ENCODE measurements at regions not wholly inside any gene's neighbourhood (a gene's known extent, or its start where the extent isn't known, plus 50 kb on each side); places are given as distances from the start of the nearest gene placed in this dataset.

DNA sequence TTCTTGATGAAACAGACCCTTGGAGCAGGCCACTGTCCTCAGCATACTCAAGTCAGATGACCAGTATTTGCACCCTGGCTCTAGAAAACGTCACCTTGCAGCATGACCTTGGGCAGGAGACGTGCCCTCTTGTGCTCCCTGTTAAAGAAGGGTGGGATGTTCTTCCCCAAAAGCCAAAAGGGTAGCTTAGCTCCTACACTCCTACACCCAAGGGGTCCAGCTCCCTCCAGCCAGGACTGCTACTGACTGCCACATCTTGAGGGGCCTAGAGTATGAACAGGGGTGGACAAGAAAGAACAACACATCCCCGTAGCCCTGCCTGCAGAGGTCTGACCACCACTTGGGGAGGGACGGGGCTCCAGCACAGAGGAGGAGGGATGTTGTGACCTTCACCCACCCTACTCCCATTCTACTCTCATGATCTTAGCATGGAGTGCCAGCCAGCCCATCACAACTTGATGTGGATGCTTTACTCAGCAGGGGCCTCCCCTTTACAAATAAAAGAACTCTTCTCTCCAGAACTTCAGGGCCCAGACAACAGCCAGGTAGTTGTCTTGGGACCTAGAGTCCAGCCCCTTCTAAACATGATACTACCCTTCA, 165.3 kb upstream of the ZMIZ1 start:
- DNase-seq (ENCODE audit: low read depth), result no peak

DNA sequence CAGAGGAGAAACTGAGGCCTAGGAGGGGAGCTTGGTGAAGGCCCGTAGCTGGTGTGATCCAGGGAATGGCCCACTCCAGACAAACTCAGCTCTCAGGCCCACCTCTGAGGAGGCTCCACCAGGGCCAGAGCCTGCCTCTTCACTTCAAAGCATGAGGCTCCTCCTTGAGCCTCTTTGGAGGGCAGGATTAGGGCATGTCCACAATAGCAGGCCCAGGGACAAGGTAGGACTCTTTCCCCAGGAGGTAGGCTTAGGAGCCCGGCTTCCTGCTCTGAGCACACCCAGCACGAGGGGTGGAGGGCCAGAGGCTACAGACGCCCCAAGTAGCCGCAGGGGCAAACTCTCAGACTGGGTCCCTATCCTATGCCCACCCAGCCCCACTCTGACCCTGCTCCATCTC, 164.6 kb upstream of the ZMIZ1 start:
- no peak for DNase-seq (ENCODE audit: low read depth)

DNA sequence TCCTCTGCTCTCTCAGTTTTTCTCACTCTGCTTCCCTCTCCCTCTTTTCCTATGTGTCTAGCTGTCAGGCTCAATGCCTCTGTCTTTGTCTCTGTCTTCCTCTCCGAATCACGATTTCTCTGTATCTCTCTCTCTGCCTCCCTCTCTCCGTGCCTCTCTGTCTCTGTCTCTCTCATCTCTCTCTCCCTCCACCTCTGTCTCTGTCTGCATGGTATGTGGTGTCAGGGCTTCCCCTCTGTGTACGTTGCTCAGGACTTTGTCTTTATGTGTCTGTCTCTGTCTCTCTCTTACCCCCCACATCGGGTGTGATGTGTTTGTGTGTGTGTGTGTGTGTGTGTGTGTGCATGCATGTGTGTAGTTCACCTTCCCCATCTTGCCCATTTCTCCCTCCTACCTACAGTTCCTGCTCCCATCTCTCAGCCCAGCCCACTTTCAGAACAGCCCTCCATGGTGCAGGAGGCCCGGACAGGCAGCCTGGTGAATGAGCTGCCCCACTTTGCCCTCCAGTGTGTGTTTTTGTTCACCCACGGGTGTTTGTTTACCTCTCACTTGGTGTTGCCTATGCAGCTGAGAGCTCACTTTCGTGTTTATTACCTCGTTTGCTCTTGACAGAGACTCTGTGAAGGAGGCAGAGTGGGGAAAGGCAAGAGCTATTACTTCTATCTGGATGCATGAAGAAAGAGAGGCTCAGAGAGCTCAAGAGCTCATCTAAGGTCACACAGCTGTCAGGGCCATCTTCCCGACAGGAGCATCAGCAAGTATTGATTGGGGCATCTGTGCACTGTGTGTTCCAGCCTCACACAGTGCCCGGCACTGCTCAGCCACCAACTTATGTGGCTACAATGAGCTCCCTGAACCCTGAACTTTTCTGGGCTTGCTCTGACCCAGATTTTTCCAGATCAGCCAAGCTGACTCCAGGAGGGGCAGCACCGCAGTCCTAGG, 163.5 kb upstream of the ZMIZ1 start:
- DNase-seq (ENCODE audit: low read depth), result no peak

DNA sequence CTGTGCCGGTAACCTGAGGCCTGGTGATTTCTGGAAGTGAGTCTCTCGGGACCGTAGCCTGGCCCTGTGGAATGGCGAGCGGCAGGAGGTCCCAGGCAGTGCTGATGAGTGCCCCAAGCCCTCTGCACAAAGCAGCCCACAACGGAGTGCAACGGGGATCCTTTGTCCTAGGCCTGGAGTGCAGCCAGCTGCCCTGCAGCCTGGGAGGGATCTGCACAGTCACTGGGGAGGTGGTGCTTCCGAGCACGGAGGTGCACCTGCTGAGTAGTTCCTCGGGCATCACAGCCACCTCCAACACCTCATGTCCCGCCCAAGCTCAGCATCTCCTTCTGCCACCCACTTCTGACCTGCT, 162.8 kb upstream of the ZMIZ1 start:
- no peak for DNase-seq (ENCODE audit: low read depth)

DNA sequence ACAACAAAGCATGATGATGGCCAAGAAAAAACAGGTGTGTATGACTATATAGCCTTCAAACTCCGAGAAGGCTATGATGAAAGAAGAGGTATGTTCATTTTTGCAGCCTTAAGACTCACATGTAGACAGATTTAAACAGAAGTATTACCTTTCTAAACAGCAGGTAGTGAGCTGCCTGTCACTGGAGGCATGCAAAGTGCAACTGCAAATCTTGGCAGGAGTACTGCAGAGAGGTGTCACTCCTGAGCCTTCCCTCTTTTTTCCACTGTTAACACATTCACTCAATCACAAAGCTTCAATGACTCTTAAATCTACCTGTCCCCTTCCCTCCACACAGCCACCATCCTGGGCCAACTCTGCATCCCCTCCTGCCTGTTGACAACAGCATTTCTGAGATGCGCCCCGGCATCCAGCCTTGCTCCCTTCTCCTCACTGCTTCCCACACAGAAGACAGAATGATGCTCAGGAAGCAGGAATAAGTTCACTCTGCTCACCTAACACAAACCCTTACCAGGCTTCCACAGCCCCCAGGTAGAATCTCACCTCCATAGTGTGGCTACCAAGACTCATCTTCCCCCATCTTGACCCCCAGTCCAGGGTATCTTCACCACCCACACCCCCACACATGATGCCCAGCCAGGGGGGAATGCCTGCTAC, 161.9 kb upstream of the ZMIZ1 start:
- DNase-seq (ENCODE audit: low read depth), result no peak

DNA sequence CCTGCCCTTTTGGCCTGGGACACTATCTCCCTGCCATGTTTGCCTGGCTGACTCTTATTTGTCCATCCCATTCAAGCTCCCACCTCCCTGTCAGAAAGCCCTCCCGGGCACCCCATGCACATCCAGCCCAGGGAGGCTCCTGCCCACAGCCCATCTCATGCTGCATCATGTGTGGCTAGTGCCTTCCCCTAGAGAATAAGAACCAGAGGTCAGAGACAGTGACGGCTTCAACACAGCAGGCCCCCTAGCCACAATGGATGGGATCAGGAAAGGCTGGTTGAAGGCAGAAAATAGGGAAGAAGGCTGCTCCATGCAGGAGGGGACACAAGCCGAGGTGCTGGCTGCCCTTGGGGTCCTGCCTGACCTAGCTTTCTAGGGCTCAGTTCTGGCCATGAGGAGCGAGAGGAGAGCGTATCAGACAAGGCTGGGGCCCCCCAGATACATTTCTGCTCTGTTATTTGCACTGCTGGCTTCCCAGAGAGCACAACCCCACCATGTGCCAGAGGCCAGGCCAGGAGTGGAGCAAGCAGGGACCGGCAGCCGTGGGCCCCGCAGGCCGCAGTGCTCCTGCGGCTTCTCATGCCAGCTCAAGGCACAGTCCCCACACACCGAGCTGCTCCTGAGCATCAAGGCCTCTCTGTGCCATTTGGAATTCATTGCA, 161.1 kb upstream of the ZMIZ1 start:
- no peak for DNase-seq (ENCODE audit: low read depth)

DNA sequence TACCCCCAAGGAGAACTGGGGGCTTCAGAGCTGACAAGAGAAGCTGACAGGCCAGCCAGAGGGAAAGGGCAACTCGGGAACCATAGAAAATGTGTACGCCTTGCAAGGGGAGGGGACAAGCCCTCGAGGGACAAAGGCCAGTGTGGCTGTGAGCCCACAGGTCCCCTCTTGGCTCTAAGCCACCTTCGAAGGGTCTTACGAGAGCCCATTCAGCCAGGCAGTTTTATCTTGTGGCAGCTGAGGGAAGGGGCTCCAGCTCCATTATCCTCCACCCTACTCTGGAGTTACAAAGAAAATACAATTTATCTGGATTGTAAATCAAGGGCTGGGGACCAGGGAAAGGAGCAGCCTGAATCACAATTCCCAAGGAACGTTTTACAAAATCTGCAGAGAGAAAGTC, 159.5 kb upstream of the ZMIZ1 start:
- DNase-seq (ENCODE audit: low read depth), result no peak

DNA sequence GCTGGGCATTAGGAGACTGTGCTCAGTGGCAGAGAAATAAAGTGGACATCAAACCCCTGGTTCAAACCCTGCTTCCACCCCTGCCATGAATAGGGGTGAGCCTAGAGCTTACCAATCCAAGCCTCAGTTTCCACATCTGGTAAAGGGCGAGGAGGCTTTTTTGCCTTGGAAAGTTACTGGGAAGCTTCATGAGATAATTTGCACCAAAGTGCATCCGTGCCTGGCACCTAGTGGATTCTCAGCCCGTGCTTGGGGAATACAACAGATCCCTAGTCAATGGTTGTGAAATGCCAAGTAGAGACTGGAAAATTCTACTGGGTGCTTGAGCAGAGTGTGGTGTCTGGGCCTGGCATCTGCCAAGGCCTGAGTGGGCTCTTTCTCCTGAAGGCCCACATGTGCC, 158.7 kb upstream of the ZMIZ1 start:
- DNase-seq (ENCODE audit: low read depth), result no peak

DNA sequence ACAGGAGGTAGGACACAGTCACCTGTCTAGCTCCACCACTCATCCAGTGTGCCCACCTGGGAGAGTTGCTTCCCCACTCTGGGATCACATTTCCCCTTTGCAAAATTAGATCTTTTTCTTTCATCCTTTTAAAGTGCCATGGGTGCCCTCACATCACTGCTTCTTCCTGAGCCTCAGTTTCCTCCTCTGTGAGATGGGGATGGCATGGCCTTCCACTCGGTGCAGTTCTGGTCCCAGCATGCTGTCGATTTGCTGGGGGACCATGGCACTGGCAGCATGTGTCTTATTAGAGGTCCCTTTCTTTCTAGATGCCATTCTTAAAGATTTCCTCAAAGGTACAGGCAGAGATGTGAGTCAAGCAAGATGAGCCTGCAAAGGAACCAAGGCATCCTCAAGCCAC, 158.3 kb upstream of the ZMIZ1 start:
- no peak for DNase-seq (ENCODE audit: low read depth)

DNA sequence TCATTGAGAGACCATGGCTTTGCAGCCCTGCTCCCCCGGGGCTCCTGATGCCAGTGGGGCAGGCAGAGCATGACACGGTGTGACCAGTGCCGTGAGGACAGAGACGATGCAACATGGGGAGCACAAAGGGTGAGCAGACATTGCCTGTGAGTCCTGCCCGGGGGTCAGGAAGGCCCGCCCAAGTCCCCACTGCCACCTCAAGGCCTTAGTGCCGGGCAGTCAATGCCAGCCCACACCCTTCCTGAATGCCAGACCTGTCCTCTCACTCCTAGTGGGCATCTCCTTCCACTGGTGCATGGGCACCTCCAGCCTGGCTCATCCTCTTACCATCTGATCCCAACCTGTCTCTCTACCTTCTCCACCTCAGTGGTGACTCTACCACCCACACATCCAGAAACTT, 157.9 kb upstream of the ZMIZ1 start:
- no peak for DNase-seq (ENCODE audit: low read depth)

DNA sequence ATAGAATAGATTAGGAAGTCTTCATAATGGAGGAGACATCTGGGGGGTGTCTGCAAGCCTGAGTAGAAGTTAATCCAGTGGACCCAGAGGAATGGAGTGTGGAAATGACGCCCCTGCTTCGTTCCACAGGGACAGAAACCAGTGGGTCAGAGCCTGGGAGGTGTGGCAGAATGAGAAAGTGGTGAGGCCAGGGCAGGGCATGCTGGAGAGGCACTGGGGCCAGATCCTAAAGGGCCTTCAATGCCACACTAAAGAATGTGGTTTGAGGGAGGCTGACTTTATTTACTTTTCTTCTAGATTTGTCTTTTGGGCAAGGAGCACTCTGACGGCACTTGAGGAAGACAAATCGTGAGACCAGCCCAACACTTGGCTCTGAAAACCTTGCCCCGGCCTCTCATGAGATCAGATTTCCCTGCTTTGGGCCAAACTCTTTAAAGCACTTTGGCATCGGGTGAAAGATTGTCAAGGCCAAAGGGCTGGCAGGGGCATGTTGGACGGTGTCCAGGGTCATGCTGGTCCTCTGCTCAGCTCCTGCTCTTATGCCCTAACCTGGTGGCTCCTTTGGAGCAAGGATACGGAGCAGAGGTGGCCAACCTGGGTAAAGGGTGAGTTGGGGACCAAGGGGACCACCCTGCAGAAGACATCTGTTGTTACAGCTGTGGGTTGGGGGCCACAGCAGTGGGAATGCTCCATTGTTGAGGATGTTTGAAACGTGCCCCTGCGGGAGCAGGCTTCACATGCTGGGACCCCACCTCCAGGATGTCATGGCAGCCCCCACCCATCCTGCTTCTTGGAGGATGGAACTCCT, 157.0 kb upstream of the ZMIZ1 start:
- DNase-seq (ENCODE audit: low read depth), result no peak

DNA sequence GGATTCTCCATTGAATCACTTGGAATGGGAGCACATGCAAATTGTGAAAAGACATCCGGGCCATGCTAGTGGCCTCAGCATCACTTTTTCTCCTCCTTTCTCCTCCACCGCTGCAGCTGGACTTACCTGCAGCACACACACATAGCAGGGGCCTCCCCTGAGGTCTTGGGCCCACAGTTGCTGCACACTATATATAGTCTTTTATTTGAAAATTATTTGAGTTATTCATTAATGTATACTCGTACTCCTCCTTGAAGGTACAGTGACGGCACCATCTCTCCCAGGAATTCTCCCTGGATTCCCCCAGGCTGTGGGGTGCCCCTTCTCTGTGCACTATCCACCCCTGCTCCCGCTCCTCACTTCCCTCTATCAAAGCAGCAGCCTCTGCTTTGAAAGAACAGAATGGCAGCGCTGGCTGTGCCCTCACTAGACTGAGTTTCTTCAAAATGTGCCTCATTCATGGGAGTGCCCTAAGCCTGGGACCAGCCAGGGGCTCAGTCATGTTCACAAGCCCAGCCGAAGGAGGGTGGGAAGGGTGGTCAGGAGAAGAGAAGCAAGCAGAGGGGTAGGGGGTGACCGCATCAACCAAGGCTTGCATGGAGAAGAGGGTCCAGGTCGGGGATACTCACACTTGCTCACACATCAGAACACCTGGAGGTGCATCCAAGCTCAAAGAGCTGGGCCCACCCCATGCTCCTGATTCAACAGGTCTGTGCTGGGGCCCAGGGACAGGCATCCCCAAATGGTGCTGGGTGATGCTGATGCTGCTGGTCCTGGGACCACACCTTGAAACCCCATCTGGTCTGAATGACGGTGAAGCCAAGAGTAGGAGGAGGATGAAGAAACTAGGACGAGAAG, 156.2 kb upstream of the ZMIZ1 start:
- no peak for DNase-seq (ENCODE audit: low read depth)

DNA sequence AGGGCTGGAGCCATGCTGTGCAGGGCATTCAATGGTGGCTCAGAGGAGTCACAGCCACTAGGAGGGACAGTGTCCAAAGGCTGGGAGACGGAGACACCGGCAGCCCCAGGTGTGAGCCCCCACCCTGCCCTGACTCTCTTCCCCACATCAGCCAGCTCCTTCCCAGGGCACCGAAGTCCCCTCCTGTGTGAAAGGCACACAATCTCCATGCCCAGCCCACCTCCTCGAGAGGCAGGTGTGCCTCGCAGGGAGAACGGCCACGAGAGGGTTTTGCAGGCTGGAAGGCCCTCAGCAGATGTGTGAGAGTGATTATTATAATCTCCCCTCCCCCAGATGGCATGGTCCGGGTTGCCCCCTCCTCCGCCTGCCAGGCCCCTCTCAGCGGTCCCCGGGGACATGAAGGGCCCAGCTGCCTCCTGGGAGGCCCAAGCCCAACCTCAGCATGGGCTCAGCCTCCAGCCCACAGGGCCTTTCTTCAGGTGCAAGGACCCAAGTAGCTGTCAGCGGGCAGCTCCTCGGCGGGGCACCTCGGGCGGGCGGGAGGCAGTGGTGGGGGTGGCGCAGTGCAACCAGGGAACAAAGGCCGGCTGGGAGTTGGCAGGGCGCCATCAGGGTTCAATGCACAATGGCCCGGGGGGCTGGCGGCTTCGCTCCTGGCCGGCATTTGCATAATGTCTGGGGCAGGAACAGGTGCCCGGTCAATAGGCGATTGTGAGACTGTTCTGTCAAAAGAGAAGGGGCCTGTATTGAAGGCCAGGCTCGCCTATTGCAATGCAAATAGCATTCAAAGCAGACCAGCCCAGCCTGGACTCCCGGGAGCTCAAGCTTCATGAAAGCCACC, 155.3 kb upstream of the ZMIZ1 start:
- peak; percentile 24 for DNase-seq (ENCODE audit: low read depth)

DNA sequence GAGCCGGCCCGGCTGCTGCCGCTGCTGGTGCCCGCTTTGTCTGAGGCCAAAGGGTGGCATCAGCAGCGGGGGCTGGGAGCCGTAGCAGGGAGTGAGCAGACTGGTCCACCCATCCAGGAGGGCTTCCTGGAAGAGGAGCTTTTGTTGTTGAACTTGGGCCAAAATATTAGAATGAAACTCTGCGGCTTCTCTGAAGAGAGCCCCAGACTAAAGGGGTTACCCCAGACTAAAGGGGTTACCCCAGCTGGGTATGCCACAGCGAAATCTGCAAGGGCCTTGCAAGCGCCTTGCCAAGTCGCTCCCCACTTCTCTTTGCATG, 154.7 kb upstream of the ZMIZ1 start:
- DNase-seq (ENCODE audit: low read depth), result no peak

DNA sequence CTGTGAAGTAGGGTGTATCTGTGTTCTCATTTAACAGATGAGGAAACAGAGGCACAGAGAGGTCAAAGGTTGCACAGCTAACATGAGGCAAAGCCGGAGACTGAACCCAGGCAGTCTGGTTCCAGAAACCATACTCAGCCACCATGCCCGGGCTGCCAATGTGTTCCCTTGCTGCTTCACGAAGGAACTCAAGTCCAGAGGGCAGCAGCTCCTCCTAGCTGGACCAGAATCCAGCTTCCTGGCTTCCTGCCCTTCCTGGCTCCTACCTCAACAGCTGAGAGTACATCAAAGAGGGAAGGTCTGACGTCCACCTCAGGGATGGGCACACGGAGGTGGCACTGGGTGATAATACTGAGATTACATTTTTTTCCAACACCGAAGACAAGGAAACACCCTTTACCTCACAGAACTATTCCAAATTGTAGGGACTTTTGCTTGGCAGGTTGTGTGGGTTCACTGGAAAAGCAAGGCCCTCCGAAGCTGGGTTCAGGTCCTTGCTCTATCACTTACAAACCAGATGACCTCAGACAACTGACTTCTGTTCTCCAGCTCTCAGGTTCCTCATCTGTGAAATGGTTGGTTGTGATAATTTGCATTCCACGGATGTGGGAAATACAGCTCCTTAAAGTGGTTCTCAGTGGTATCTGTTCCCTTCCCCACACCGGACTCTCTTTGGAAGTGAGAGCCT, 154.1 kb upstream of the ZMIZ1 start:
- DNase-seq (ENCODE audit: low read depth), result no peak

DNA sequence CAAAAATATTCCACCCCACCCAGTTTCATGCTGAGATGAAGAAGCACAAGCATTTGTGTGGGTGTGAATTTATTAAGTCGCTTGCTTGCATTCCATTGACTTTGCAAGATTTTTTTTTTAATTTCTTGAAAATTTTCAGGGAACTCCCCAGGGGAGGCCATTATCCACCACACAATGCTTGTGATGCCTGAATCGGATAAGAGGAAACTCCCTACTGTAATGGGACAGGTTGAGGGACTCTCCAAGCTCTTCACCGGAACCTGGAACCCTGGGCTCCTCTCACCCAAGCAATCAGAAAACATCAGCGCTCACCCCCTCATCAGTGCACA, 153.6 kb upstream of the ZMIZ1 start:
- peak; percentile 36 for DNase-seq (ENCODE audit: low read depth)

DNA sequence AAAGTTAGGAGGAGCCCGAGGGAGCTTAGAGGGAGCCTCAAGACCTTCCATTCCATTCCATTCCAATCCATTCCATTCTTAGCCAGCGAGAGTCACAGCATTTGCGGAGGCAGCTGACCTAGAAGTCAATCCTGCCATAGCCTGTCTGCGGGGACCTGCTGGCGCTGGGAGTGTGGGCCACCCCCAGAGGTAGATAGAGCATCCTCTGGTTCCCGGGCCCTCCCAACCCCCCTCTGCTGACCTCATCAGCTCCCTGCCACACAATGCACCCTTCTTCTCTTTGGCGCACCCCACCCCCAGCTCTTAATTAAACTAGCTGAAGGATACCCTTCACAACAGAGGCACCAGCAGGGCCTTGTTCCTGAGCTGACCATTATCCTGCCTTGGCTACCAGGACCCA, 152.5 kb upstream of the ZMIZ1 start:
- DNase-seq (ENCODE audit: low read depth), result no peak

DNA sequence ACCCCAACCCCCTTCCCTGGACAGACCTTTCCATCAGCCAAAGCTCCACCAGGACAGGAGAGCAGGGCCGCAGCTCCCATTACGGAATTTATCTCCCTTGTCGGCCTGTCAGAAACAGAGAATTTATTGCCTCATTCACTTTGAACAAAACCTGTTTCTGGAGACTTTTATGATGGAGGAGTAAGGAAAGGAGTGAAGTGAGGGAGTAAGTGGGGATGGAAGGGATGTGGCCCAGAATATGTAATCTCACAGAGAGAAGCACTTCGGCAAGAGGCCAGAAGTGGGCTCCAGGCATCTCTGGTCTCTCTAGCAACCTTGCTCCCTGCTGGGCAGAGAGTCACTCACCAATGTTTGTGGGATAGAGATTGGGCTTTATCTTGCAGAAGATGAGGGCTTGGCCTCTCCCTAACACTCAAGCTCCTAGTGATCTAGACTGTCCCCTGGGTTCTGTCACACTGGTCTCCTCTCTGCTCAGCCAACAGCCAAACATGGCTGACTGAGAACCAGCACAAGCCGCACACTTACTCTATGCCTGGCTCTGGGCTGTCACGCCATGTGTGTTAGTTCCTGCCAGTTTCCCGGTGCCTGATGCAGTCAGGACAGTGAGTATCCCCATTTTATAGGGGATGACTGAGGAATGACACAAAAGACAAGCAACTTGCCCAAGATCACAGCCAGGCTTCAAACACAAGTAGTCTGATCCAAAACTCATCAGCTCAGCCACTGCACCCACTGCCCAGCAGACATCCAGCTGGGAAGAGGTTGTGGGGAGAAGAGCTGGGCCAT, 149.4 kb upstream of the ZMIZ1 start:
- DNase-seq (ENCODE audit: low read depth), result no peak

DNA sequence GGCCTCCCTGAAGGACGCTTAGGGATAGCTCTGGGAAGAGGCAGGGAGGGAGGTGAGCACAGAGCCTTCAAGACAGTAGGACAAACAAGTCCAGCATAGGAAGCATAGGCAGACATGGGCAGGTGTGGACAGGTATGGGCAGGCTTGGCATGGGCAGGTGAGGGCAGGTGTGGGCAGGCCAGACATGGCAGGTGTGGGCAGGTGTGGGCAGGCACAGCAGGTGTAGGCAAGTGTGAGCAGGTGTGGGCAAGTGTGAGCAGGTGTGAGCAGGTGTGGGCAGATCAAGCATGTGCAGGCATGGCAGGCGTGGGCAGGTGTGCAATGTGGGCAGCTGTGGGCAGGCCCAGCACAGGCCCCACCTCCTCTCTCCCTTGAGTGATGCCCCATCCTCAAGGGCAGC, 148.8 kb upstream of the ZMIZ1 start:
- DNase-seq (ENCODE audit: low read depth), result no peak

All from renal cortical epithelial cell (primary cell).